GM23248 (cell line): ENCODE measurements at regions not wholly inside any gene's neighbourhood (a gene's known extent, or its start where the extent isn't known, plus 50 kb on each side); places are given as distances from the start of the nearest gene placed in this dataset.

ENCODE experiments used
- DNase-seq: peaks from one replicate; pipeline ENCODE4 v3.0.0-alpha.2; 2015
- H2AFZ ChIP-seq: fragments of 200-600 bp; sonication (generic); 2 replicates; pipeline ENCODE4 v1.6.1; 2016; ENCODE audit warnings: antibody characterized with exemption
- H3F3A ChIP-seq: fragments of 200-600 bp; sonication (generic); 2 replicates; pipeline ENCODE4 v1.6.1; 2016; ENCODE audit warnings: mild to moderate bottlenecking, antibody characterized with exemption, mixed run types; ENCODE audit not compliant: insufficient read depth
- H3K27ac ChIP-seq: fragments of 200-600 bp; sonication (generic); 2 replicates; pipeline ENCODE4 v1.5.1; 2016; ENCODE audit warnings: mild to moderate bottlenecking
- H3K27me3 ChIP-seq: fragments of 200-600 bp; sonication (generic); replicated peaks from 2 replicates; pipeline ENCODE4 v1.6.1; 2016; ENCODE audit warnings: mild to moderate bottlenecking; ENCODE audit not compliant: insufficient read depth
- H3K36me3 ChIP-seq: fragments of 200-600 bp; sonication (generic); 2 replicates; pipeline ENCODE4 v1.6.1; 2016; ENCODE audit warnings: low read depth, mild to moderate bottlenecking
- H3K4me1 ChIP-seq: fragments of 200-600 bp; sonication (generic); 2 replicates; pipeline ENCODE4 v1.6.1; 2016; ENCODE audit warnings: mild to moderate bottlenecking; ENCODE audit not compliant: insufficient read depth
- H3K4me2 ChIP-seq: fragments of 200-600 bp; sonication (generic); one replicate; pipeline ENCODE4 v1.6.1; 2016; ENCODE audit warnings: mild to moderate bottlenecking; ENCODE audit not compliant: unreplicated experiment
- H3K4me3 ChIP-seq: fragments of 200-600 bp; sonication (generic); 2 replicates; pipeline ENCODE4 v1.5.1; 2016; ENCODE audit warnings: mild to moderate bottlenecking
- H3K79me2 ChIP-seq: fragments of 200-600 bp; sonication (generic); 2 replicates; pipeline ENCODE4 v1.6.1; 2016; ENCODE audit warnings: mild to moderate bottlenecking; ENCODE audit not compliant: insufficient read depth
- H3K9ac ChIP-seq: fragments of 200-600 bp; sonication (generic); 2 replicates; pipeline ENCODE4 v1.6.1; 2016; ENCODE audit warnings: mild to moderate bottlenecking
- H3K9me2 ChIP-seq: fragments of 200-600 bp; sonication (generic); 2 replicates; pipeline ENCODE4 v1.6.1; 2016; ENCODE audit warnings: mixed run types, mild to moderate bottlenecking, moderate library complexity; ENCODE audit not compliant: insufficient read depth
- H3K9me3 ChIP-seq: fragments of 200-600 bp; sonication (generic); one replicate; pipeline ENCODE4 v1.6.1; 2017; ENCODE audit warnings: low read depth
- H4K20me1 ChIP-seq: fragments of 200-600 bp; sonication (generic); 2 replicates; pipeline ENCODE4 v1.6.0; 2016; ENCODE audit not compliant: insufficient read depth
- EZH2 ChIP-seq: fragments of 200-600 bp; sonication (generic); IDR thresholded peaks from 2 replicates; pipeline ENCODE4 v1.6.1; 2018; ENCODE audit warnings: antibody characterized with exemption, mild to moderate bottlenecking; ENCODE audit not compliant: insufficient read depth, poor library complexity, severe bottlenecking
- EZH2phosphoT487 ChIP-seq: fragments of 200-600 bp; sonication (generic); IDR thresholded peaks from 2 replicates; pipeline ENCODE4 v1.6.1; 2018; ENCODE audit warnings: antibody characterized with exemption, moderate library complexity, mild to moderate bottlenecking, low read depth; ENCODE audit not compliant: insufficient read depth
- WGBS, 2 experiments: methylation state at CpG; one replicate each; pipeline ENCODE4 v1.1.6; 2015 to 2017; ENCODE audit warnings: low lambda C conversion rate in 2 of 2, low coverage in 1 of 2; ENCODE audit errors: missing lambda C conversion rate in 2 of 2; 5-methylcytosine and 5-hydroxymethylcytosine counted together
- in situ Hi-C: fragments of 300-500 bp; cut with MboI; formaldehyde crosslinking; loops from 2 replicates; pipeline ENCODE4 v1.15.0; 2020

- Histone ChIP-seq H2AFZ (no peak overlapping the region), H3K27ac (peak overlapping the region; percentile 64), H3K4me2 (peak overlapping the region; percentile 55), H3K4me3 (no peak overlapping the region), H3K9ac (no peak overlapping the region), H3K79me2 (no peaks in the 10 kb centered on the region), H3K4me1 (peaks cover 37% of the 10 kb centered on the region), H3K9me3 (no peaks in the 10 kb centered on the region), H3K36me3 (no peaks in the 10 kb centered on the region), H3K27me3 (no peaks in the 10 kb centered on the region), H3K9me2 (no peaks in the 10 kb centered on the region), H3F3A (peaks cover 35% of the 10 kb centered on the region), H4K20me1 (no peaks in the 10 kb centered on the region)
- DNase-seq = peak; percentile 85
- 15 to 23% methylated on average over 3 of the region's 3 CpGs for WGBS, 2 experiments
- TF ChIP-seq EZH2 (no peak), EZH2phosphoT487 (no peak)
- in situ Hi-C loops = no loop called here
Observed at GRCh38 chr7:41880107-41880506, 177.2 kb upstream of the INHBA start.

- H3F3A ChIP-seq = peaks cover 28% of the 10 kb centered on the region
- TF ChIP-seq EZH2phosphoT487 (no peak), EZH2 (no peak)
- H3K4me1 ChIP-seq = peaks cover 30% of the 10 kb centered on the region
- no peaks in the 10 kb centered on the region for H3K27me3 ChIP-seq
- no peaks in the 10 kb centered on the region for H3K9me3 ChIP-seq
- no peak for DNase-seq
- H3K9ac ChIP-seq = 0 out of 2 replicates have a peak overlapping the region, but pooled peaks have one; percentile 6
- peak overlapping the region; percentile 42 for H2AFZ ChIP-seq
- no peak overlapping the region for H3K4me2 ChIP-seq
- no peaks in the 10 kb centered on the region for H3K36me3 ChIP-seq
- no peaks in the 10 kb centered on the region for H3K79me2 ChIP-seq
- in situ Hi-C loops = no loop called here
- no peaks in the 10 kb centered on the region for H4K20me1 ChIP-seq
- H3K9me2 ChIP-seq = no peaks in the 10 kb centered on the region
- H3K4me3 ChIP-seq = no peak overlapping the region
- 95 to 96% methylated on average over 5 of the region's 5 CpGs for WGBS, 2 experiments
- peak overlapping the region; percentile 64 for H3K27ac ChIP-seq
Observed at GRCh38 chr7:41879403-41879802, 176.5 kb upstream of the INHBA start.

- peak overlapping the region; percentile 42 for H2AFZ ChIP-seq
Observed at GRCh38 chr7:41878309-41879295, 175.7 kb upstream of the INHBA start.

GRCh38 chr7:41877118-41877517 lies 174.2 kb upstream of the INHBA start:
- TF ChIP-seq EZH2 (no peak), EZH2phosphoT487 (no peak)
- Histone ChIP-seq H3K9me2 (no peaks in the 10 kb centered on the region), H3K9me3 (no peaks in the 10 kb centered on the region), H3K9ac (no peak overlapping the region), H3K79me2 (no peaks in the 10 kb centered on the region), H3K27me3 (no peaks in the 10 kb centered on the region), H3K4me2 (no peak overlapping the region), H3K27ac (no peak overlapping the region), H3K4me3 (no peak overlapping the region), H3K36me3 (no peaks in the 10 kb centered on the region), H3K4me1 (peaks cover 35% of the 10 kb centered on the region), H3F3A (peaks cover 18% of the 10 kb centered on the region), H2AFZ (no peak overlapping the region), H4K20me1 (no peaks in the 10 kb centered on the region)
- in situ Hi-C loops = no loop called here
- 89 to 90% methylated on average over 7 of the region's 7 CpGs for WGBS, 2 experiments
- no peak for DNase-seq

More at GRCh38 chr7:41878309-41879295, 175.7 kb upstream of the INHBA start:
- Histone ChIP-seq H4K20me1 (no peaks in the 10 kb centered on the region), H3K9me2 (no peaks in the 10 kb centered on the region), H3K27ac (peak overlapping the region; percentile 64), H3K4me2 (peak overlapping the region; percentile 14), H3K9me3 (no peaks in the 10 kb centered on the region), H3F3A (peaks cover 20% of the 10 kb centered on the region), H3K27me3 (no peaks in the 10 kb centered on the region), H3K79me2 (no peaks in the 10 kb centered on the region), H3K4me3 (no peak overlapping the region), H3K36me3 (no peaks in the 10 kb centered on the region), H3K4me1 (peaks cover 27% of the 10 kb centered on the region), H3K9ac (0 out of 2 replicates have a peak overlapping the region, but pooled peaks have one; percentile 6)
- in situ Hi-C loops = no loop called here
- WGBS, 2 experiments = 44 to 46% methylated on average over 7 of the region's 7 CpGs
- TF ChIP-seq EZH2phosphoT487 (no peak), EZH2 (no peak)
- DNase-seq = peak; percentile 70
